ENCODE measurements at regions not wholly inside any gene's neighbourhood (a gene's known extent, or its start where the extent isn't known, plus 50 kb on each side); places are given as distances from the start of the nearest gene placed in this dataset.

GRCh38 chr2:228701506-228701905 is 520.0 kb upstream of the SPHKAP start:
- DNase-seq = no peak

DNA sequence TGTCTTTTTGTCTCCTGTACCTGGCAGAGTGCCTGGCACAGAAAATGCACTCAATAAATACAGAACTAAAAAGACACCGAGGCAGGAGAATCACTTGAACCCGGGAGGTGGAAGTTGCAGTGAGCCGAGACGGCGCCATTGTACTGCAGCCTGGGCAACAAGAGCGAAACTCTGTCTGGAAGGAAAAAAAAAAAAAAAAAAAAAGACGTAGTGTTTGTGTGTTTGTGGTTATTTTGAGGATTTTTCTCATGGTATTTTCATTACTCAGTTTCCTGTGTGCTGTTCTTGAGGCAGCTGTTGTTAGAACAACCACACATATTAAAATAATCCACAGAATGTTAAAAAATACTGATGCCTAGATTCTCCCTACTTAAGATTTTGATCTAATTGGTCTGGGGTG is 519.2 kb upstream of the SPHKAP start:
- DNase-seq = no peak

DNA sequence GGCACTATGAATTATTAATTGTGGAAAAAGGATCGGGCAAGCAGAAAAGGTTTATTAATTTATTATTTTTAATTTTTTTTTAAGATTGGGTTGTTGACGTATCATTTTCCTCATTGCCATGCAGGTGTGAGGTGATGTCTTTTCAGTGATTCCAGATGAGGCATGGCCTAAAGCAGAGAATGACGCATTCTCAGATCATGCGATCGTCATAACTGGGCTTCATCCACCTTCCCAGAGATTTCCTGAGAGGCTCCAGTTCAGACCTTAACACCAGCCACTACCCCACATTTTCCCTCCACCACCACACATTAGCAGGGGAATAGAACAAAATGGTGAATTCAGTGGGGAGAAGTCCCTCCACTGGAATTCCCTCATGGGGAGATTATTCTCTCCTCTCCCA is 518.4 kb upstream of the SPHKAP start:
- no peak for DNase-seq

GRCh38 chr2:228699400-228699799 is 517.9 kb upstream of the SPHKAP start:
- DNase-seq = no peak

DNA sequence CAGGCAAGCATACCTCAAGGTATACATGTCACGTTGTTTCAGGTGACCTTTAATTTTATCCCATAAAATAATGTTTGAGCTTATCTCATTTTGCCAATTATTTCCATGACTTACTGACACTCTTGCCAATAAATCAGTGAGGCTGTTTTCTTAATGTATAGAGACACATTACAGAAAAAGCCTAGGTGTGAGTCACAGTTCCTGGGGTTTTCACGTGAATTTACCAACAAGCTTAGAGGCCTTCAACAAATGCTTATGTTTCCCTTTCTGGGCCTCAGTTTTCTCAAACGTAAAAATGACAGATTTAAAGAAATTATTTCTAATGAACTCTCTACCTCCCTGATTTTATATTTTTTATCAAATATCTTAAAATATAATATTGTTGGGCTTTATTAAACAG is 517.5 kb upstream of the SPHKAP start:
- DNase-seq = no peak

DNA sequence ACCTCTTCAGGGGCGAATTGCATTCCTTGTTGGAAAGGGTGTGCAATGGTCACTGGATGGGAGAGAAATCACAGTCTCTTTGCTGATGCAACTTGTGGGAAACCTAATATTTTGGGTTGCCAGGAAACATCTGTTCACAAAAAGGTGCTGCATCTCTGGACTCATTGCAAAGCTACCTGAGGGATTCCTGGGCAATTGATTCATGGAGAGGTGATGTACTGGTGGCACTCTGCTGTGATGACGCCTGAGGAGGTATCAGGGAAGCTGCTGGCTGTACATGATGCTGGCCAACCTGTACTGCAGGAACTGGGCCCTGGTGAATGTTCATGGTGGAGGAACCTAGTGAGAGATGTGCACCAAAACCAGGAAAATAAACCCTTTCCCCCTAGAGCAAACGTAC is 516.0 kb upstream of the SPHKAP start:
- DNase-seq = no peak

DNA sequence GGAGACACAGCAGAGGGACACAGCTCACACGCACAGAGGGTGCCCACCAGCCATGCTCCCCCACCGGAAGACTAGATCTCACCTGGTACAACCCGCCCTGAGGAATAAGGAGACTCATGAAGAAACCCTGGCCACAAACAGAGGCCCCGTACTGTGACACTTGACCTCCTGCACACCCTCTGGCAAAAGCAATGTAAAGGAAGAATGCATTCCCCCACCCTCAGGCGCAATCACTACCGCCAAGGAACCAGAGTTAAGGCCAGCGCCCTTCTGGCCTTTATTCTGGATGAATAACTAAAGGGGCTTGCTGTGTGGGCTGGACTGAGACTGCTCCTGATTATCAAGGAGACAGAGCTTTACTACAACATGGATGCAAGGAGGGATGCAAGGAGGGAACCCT is 509.2 kb upstream of the SPHKAP start:
- no peak for DNase-seq

- DNase-seq = no peak
Observed at GRCh38 chr2:228689053-228689452, 507.6 kb upstream of the SPHKAP start.

DNA sequence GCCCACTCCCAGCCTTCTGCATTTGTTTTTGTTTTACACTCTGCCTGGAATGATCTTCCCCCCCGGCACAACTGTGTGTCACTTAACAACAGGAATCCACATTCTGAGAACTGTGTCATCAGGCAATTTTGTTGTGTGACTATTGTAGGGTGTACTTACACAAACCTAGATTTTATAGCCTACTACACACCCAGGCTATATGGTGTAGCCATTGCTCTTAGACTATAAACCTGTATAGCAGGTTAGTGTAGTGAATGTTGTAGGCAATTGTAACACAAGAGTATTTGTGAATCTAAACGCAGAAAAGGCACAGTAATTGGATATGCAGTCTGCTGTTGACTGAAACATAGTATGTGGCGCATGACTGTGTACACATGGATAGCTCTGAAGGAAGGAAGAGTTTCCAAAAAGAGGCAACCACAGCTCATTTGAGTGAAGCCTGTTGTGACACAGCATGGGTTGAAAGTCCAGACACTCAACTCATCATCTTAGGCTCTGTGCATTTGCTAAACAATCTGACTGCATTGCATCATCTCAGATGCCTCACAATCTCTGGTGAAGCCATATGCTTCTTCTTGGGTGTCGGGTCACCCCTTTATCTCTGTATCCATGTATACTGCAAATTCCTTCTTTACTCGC is 506.6 kb upstream of the SPHKAP start:
- DNase-seq = no peak

- no peak for DNase-seq
Observed at GRCh38 chr2:228681979-228682378, 500.5 kb upstream of the SPHKAP start.

DNA sequence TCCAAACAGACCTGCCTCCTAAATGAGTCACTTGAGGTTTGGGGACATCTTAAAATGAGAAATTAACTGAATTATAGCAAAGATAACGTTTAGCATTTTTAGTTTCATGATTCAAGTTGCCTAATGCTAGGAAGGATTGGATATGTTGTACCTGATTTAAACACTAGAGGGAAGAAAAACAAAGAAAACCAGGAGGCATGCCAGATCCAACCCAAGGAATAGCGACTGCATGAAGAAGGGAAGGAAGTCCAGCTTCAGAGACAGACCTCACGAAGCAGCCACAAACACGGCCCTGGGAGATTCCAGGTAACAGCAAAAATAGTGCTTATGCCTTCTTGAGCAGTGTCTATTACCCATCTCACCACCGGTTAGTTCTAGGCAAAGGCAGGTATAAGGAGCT is 499.9 kb upstream of the SPHKAP start:
- DNase-seq = no peak

DNA sequence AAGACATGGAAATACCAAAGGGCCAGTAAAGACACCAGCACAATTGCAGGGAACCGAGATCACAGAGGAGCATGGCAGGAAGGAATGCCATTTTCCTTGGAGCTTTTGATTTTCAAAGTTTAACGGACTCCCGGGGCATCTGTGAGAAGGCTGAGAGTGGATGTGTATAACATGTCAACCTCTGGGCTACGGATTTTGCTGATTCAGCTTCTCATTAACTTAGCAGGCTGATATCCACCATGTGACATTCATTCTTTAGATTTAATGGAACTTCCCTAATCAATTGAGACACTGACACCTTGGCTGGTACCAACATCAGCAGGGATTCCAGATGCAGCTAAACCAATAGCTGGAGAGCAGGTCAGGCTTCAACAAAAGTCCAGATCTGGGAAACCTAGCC is 496.6 kb upstream of the SPHKAP start:
- DNase-seq = no peak

GRCh38 chr2:228675646-228676045 is 494.2 kb upstream of the SPHKAP start:
- no peak for DNase-seq

DNA sequence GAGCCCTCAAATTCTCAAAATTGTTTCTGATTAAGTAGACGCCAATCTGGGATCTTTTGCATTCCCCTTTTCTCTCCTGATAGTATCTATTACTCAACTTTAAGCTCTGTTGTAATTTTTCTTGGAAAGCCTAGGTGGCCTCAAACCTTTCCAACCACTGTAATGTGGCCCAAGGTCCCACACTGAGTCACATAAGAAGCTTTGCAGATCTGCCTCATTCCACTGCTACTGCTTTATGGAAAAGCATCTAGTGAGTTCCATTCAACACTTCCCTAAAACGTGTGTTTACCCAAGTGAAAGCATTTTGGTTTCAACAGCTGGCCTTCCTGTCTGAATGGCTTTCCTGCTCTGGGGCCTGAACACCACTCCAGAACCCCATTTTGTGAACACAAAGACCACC is 493.6 kb upstream of the SPHKAP start:
- DNase-seq = no peak

DNA sequence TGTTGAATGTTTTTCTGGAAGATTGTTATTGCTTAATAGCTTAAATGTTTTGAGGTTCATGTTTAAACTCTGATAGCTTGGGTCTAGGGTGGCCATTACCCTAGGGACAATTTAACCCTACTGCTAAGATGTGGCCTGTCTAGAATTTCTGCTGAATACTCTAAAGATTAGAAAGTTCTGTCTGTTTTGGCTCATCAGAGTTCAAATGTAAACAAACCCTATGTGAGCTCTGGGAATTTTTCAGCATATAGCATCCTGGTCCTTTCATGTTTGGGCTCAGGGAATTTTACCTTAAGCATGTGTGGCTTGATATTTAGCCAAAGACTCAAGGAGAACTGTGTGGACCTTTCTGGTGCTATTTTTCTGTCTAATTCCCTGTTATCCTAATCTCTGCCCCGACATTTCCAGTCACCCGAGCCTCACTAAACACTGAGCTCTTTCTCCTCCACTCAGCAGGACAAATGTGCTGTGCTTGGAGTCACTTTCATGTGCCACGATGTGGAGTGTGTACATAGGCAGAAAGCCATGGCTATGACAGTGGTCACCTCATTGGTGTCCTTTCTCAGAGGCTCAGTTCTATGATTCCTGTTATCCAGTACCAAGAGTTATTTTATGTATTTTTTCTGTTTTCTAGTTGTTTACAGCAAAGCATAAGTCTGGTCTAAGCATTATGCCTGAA is 492.5 kb upstream of the SPHKAP start:
- DNase-seq = no peak

- DNase-seq = no peak
Observed at GRCh38 chr2:228669690-228670089, 488.2 kb upstream of the SPHKAP start.

- no peak for DNase-seq
Observed at GRCh38 chr2:228665232-228665631, 483.7 kb upstream of the SPHKAP start.

DNA sequence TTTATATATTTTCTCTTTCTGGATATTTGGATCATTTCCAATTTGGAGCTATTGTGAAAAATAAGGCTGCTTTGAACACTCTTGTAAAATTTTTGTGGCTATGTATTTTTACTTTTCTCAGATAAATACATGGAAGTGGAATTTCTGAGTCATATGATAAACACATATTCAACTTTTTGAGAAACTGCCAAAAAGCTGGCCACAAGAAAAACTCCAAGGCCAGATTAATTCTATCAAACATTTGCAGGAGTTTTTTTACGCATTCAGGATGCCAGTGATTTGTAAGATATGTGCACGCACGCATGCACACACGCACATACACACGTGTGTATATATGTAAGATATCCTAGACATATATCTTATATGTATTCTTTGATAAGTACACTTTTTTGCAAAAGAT is 477.5 kb upstream of the SPHKAP start:
- DNase-seq = no peak

GRCh38 chr2:228657807-228658402 is 476.4 kb upstream of the SPHKAP start:
- peak in 1 of 5 experiments; percentile 2 for DNase-seq

GRCh38 chr2:228655331-228655730 is 473.8 kb upstream of the SPHKAP start:
- DNase-seq = no peak

- no peak for DNase-seq
Observed at GRCh38 chr2:228654707-228655106, 473.2 kb upstream of the SPHKAP start.

DNA sequence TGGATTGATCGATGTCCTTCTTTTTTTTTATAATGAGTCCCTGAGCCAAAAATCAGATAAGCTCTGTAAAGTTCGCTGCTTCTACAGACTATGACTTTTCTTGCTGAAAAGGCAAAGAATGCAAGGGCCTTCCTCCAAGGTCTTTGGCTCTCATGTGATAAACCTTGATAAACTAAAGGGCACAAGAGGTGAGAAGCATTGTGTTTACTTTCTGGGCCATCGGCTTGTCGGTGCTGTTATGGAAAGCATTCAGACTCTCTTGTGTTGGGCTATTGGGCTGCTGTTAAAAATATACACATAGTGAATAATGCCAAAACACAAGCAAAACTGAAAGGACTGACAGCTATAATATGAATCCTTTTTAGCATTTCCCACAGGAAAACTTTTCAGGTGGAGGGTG is 472.4 kb upstream of the SPHKAP start:
- DNase-seq = no peak

DNA sequence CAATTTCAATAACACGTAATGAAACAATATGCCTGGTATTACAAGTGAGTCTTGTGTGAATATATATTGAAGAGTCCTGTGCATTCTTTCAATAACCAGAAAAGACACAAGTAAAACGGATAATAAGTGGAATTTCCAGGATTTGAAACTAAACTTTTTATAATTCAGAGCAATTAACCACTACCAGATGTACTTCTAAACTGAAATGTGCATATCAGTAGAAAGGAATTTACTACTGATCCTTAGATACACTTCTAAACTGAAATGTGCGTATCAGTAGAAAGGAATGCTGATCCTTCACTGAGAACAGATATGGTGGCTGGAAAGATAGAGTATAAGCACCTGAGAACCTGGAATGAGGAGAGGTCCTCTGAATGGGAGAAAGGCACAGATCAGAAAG is 470.9 kb upstream of the SPHKAP start:
- no peak for DNase-seq

GRCh38 chr2:228649876-228650275 is 468.4 kb upstream of the SPHKAP start:
- DNase-seq = no peak

- DNase-seq = no peak
Observed at GRCh38 chr2:228649447-228649846, 468.0 kb upstream of the SPHKAP start.
